Right lobe of liver (tissue), 6 donors: ENCODE measurements at regions not wholly inside any gene's neighbourhood (a gene's known extent, or its start where the extent isn't known, plus 50 kb on each side); places are given as distances from the start of the nearest gene placed in this dataset.

ENCODE experiments used
- ATAC-seq, 4 donors: fragments of 200-7000 bp; cut with Tn5 transposase; one replicate each; pipeline ENCODE4 v1.9.1; 2020; ENCODE audit warnings: mild to moderate bottlenecking in 4 of 4, moderate library complexity in 4 of 4
- DNase-seq, 3 donors: peaks; one replicate each; pipeline ENCODE4 v3.0.0-alpha.2; 2020
- H3K27ac ChIP-seq, 3 donors: fragments of 200-600 bp; one replicate each; pipeline ENCODE4 v1.8.0; 2022
- H3K27me3 ChIP-seq, 2 donors: fragments of 200-600 bp; one replicate each; pipeline ENCODE4 v1.8.0; 2022
- H3K36me3 ChIP-seq, 4 donors: fragments of 200-600 bp; sonication (generic) in 1 of 4; one replicate each; pipeline versions ENCODE4 v1.5.1 to v1.8.0; 2017 to 2022; ENCODE audit warnings: control low read depth in 1 of 4
- H3K4me1 ChIP-seq, 4 donors: fragments of 200-600 bp; sonication (generic) in 1 of 4; one replicate each; pipeline versions ENCODE4 v1.5.1 to v1.8.0; 2017 to 2022; ENCODE audit warnings: control low read depth in 1 of 4
- H3K4me3 ChIP-seq, 3 donors: fragments of 200-600 bp; one replicate each; pipeline ENCODE4 v1.8.0; 2022
- H3K9me3 ChIP-seq, 4 donors: fragments of 200-600 bp; sonication (generic) in 1 of 4; one replicate each; pipeline versions ENCODE4 v1.5.1 to v1.8.0; 2017 to 2022; ENCODE audit warnings: control low read depth in 1 of 4
- CTCF ChIP-seq, 4 donors: fragments of 200-600 bp in 3 of 4; fragments of 450-650 bp in 1 of 4; IDR thresholded peaks; one replicate each; pipeline versions ENCODE4 v1.5.1 to v1.8.0; 2016 to 2022; ENCODE audit warnings: antibody characterized with exemption in 4 of 4, mild to moderate bottlenecking in 2 of 4
- POLR2A ChIP-seq: fragments of 450-650 bp; IDR thresholded peaks from one replicate; pipeline ENCODE4 v1.6.1; 2017; ENCODE audit warnings: antibody characterized with exemption, mild to moderate bottlenecking
- WGBS: methylation state at CpG from one replicate; pipeline ENCODE4 v1.1.6; 2018; ENCODE audit warnings: low coverage, low lambda C conversion rate; ENCODE audit not compliant: insufficient coverage; ENCODE audit errors: missing lambda C conversion rate; 5-methylcytosine and 5-hydroxymethylcytosine counted together
- intact Hi-C, 2 donors: fragments of 100-400 bp; cut with DNase I; formaldehyde crosslinking; loops; one replicate each; pipeline versions ENCODE4 v1.11.2 to v1.14.1; 2022
- donor health status: DM: no; HTN: yes; CAD: no.
- donor health status: DM: no; HTN: no; CAD: no.
- donor health status: DM: no; HTN: no; CAD: no.
- donor health status: DM: no; HTN: yes; CAD: no.
- donor health status: DM: no; HTN: yes; CAD: no.

- DNase-seq: no peak
- no peak for TF ChIP-seq POLR2A
- TF ChIP-seq CTCF (IDR thresholded peaks at IDR 0.05): no peak
- H3K4me3 ChIP-seq: no peak overlapping the region
- H3K9me3 ChIP-seq: no peaks in the 10 kb centered on the region
- 44% methylated on average over 4 of the region's 4 CpGs for WGBS
- no peaks in the 10 kb centered on the region for H3K36me3 ChIP-seq
- H3K27me3 ChIP-seq: no peaks in the 10 kb centered on the region
- no peak overlapping the region for H3K27ac ChIP-seq
- H3K4me1 ChIP-seq: no peaks in the 10 kb centered on the region
- no peak for ATAC-seq
- intact Hi-C loops: no loop called here
Measured at GRCh38 chr20:60497298-60498035, 539.2 kb downstream of the CDH26 start.

- H3K9me3 ChIP-seq: no peaks in the 10 kb centered on the region
- H3K27ac ChIP-seq: no peak overlapping the region
- H3K4me1 ChIP-seq: no peaks in the 10 kb centered on the region
- TF ChIP-seq CTCF (IDR thresholded peaks at IDR 0.05): no peak
- TF ChIP-seq POLR2A: no peak
- H3K36me3 ChIP-seq: no peaks in the 10 kb centered on the region
- no peaks in the 10 kb centered on the region for H3K27me3 ChIP-seq
- ATAC-seq (no peak), DNase-seq (no peak)
- H3K4me3 ChIP-seq: no peak overlapping the region
- 52% methylated on average over 4 of the region's 4 CpGs for WGBS
- intact Hi-C loops: no loop called here
Measured at GRCh38 chr20:60500038-60500701, 541.9 kb downstream of the CDH26 start.

- TF ChIP-seq POLR2A (no peak), CTCF (IDR thresholded peaks at IDR 0.05) (no peak)
- ATAC-seq (no peak), DNase-seq (no peak)
- no peaks in the 10 kb centered on the region for H3K9me3 ChIP-seq
- 48% methylated on average over 2 of the region's 2 CpGs for WGBS
- no peak overlapping the region for H3K4me3 ChIP-seq
- no peak overlapping the region for H3K27ac ChIP-seq
- intact Hi-C loops: no loop called here
- no peaks in the 10 kb centered on the region for H3K36me3 ChIP-seq
- H3K27me3 ChIP-seq: no peaks in the 10 kb centered on the region
- H3K4me1 ChIP-seq: no peaks in the 10 kb centered on the region
Measured at GRCh38 chr20:60501048-60501447, 542.8 kb downstream of the CDH26 start.

GRCh38 chr20:60502881-60503280 is 544.7 kb downstream of the CDH26 start:
- Histone ChIP-seq H3K27ac (no peak overlapping the region), H3K4me3 (no peak overlapping the region), H3K36me3 (no peaks in the 10 kb centered on the region), H3K4me1 (no peaks in the 10 kb centered on the region), H3K9me3 (no peaks in the 10 kb centered on the region), H3K27me3 (no peaks in the 10 kb centered on the region)
- ATAC-seq (no peak), DNase-seq (no peak)
- intact Hi-C loops: no loop called here
- TF ChIP-seq CTCF (IDR thresholded peaks at IDR 0.05) (no peak), POLR2A (no peak)
- WGBS: 50% methylated on average over 5 of the region's 5 CpGs
